HG02884 (cell line): ENCODE measurements at regions not wholly inside any gene's neighbourhood (a gene's known extent, or its start where the extent isn't known, plus 50 kb on each side); places are given as distances from the start of the nearest gene placed in this dataset.
"Not testable (repeated sequence)": the region's sequence is repeated elsewhere in the genome, so short reads cannot be mapped to it uniquely, and the experiment has no call there.

ENCODE experiments used
- ATAC-seq: cut with Tn5 transposase; IDR thresholded peaks from one replicate; pipeline ENCODE4 v1.9.1; 2021; ENCODE audit warnings: mild to moderate bottlenecking, moderate library complexity; ENCODE audit not compliant: unreplicated experiment

DNA sequence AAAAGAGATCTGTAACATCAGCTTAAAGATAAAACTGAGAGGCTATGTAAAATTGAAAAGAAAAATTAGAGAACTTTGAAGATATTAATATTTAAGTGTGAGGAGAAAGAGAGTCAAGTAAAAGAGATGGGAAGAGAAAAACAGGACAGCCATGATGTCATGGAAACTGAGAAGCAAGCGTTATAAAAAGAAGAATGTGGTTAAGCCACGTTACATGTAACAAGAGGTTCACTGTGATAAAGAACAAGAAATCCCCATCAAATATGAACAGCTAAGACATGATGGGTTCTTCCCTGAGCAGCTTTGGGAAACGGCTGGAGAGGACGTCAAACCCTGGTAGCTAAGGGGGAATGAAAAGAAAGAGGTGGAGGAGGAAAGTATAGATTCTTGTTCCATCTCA, 1269.3 kb upstream of the TENM3 start:
- no peak for ATAC-seq

DNA sequence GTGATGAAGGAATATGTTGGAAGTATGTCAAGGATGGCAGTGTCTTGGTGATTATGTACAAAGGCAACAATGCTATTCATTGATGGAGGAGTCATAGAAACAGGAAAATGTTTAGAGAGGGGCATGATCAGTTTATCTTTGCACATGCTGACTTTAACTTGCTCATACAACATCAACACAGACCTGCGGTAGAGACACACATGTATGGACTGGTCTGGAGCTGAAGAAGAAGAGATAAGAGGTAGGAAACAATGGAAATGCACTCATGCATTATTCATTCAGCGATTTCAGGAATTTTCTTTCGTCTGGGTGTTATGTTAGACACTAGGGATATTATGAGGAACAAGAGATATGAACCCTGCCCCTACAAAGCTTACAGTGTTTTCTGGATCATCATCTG, 1252.3 kb upstream of the TENM3 start:
- no peak for ATAC-seq

DNA sequence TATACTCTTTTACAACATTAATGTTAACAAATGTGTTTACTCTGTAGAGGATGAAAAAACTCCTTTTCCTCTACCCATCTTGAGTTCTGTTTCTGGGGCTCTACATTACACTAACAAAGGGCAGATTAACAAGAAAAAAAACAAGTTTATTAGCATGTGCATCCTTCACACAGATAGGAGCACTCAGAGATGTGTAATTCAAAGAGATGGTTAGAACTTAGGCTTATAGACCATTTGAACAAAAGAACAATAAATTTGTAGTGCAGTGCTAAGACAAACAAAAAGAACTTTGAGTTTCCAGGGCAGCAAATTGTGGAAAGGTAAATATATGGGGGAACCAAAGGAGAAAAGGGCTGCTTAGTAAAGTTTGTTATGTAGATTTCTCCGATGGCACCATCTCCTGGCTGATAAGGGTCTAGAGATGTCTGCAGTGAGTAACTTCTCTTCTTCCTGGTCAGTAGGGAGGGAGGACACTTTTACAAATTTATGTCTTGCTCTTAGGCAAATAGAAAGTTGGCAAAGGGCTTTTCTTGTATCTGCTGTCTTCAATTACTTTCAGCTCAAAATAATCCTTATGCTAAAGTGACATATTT, 1249.9 kb upstream of the TENM3 start:
- ATAC-seq, result no peak

DNA sequence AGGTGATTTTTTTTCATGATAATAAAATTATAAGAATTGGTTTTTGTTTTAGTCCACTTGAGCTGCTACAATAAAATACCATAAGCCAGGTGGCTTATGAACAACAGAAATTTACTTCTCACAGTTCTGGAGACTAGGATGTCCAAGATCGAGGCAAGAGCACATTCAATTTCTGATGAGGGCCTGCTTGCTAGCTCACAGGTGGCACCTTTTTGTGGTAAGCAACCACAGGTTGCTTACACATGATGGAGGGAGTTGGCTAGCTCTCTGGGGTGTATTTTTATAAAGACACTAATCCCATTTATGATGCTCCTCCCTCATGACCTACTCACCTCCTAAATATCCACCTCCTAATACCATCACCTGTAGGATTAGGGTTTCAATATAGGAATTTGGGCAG, 1248.5 kb upstream of the TENM3 start:
- no peak for ATAC-seq

DNA sequence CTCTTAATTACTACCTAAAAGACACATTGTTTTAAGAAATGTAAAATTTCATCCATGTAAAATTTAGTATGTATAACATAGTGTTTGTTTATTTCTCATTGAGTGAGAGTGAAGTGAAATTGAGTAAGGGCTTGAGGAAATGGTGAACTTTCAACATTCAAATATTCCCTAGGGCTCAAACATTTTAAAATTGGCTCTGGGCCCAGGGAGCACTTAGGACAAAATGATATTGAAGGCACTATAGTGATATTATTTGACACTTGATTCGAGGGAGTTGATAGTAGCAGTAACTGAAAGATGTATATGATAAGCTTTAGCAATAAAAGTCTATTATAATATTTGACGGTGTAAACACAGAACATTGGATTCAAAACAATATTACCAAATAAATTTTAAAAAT, 1244.0 kb upstream of the TENM3 start:
- ATAC-seq, result no peak

DNA sequence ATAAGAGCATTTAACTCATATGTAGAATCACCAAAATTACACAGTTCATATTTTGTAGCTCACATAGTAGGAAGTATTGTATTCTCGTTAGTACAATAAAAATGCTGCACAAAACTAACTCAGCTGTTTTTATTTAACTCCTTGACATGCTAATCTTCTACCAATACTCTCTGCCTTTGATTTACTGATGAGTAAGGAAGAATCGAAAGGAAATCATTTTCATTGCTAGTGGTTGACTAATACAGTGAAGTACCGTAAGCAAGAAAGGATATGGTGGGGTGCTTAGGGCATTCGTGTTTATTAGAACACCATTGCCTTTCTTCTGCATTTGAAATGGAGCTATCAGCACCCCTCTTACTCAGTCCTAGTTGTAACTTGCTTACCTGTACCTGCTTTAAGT, 1239.1 kb upstream of the TENM3 start:
- no peak for ATAC-seq

DNA sequence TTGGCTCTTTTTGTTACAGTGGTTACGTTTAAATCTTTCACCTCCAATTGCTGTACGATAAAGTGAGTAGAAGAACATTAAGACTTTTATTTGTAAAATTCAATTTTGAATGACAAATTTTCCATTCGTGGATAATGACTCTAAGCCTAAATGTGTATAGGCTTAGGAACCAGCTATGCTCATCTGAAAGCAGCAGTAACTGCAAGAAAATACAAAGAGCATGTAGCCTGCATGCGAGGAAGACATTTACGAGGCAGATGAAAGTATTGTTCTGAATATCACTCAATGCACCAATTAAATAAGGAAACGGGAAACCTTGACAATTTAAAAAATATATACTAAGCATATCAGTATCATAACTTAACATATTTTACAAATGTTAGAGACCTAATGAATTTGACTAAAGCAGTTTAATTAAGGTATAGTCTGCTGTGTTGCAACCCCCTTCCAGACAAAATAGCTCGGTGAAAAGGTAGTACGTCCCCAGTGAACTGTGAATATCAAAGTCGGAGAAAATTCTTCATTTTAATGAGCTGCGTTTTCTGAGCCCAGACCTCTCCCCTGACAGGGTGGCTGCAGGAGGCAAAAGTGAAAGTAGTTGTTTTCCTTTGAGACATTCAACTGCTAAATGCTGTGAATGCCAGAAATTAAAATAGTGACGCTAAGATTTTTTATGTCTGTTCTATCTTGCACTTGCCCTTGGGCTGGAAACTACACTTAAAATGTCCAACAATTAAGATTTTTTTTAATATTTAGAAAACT, 1236.5 kb upstream of the TENM3 start:
- no peak for ATAC-seq

DNA sequence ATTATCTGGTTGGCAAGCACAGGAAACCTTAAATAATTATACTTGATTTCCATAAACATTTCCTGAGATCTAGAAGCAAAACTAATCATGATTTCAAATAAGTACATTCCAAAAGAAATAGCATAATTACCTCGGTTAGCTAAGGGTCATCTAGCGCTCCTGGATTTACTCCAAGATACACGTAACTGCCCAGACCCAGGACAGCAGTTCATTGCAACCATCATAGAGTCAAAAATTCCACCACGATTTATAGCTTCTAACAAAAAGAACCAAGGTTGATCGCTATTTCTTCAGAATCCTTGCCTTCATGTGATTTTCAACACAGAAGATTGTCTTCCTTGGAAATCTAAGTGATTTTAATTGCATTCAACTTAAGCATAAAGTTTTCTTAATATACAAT, 1235.5 kb upstream of the TENM3 start:
- no peak for ATAC-seq

DNA sequence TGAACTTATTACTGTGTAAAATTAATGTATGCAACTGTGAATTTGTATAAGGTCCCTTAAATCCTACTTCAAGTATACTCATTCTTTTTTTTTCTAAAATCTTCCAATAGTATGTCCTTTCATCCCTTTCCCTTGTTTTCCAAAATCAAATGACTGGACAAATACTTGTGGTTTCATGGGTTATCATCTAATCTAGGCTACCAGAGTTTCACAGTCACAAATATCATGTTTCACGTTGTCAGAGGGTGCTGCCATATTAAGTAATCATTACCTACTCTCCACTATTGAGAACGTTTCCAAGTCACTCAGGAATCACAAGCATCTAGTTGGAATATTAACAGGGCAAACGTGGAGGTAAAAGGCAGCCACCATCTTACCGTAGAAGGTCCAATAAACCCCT, 1235.0 kb upstream of the TENM3 start:
- no peak for ATAC-seq

DNA sequence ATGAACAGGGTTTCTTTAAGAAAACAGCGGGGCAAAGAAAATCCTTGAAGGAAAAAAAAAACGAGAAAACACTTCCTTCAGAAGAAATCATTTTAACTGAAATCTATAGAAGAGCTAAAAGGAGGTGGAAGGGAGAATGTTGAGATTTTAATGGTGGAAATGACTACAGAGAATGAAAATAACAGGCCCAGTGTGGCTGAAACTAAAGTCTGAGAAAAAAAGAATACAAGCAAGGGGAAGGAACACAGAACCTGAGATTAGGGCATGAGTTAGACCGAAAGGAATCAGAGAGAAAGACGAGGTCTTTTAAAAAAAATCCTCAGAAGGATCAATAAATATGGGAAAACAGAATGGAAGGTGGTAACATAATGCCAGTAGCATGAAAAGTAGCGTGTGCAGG, 1230.0 kb upstream of the TENM3 start:
- no peak for ATAC-seq

DNA sequence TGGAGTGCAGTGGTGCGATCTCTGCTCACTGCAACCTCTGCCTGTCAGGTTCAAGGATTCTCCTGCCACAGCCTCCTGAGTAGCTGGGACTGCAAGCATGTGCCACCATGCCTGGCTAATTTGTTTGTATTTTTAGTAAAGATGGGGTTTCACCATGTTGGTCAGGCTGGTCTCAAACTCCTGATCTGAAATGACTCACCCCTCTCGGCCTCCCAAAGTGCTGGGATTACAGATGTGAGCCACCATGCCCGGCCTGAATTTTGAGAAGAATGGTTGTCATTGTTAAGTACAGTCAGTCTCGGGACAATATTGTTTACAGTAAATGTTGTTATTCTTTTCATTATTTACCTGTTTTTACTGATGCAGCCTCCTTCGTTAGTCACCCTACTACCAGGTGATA, 1226.2 kb upstream of the TENM3 start:
- no peak for ATAC-seq

DNA sequence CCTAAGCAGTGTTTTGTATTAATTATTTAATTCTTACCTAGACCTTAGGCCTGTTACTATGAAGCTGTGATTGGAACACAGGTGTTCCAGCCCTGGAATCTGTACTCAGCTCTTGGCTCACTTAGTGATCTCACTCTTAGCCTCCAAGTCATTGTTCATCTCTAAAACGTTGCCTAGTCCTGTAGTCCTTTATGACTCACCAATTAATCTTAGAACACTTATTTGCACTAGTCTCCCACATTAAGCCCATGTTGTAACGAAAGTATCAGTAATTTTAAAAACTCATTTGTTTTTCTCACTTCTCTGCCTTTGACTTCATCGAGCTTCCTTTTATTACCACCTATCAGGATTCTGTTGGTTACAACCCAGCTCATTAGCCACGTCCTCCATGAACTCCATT, 1224.7 kb upstream of the TENM3 start:
- ATAC-seq, result no peak

DNA sequence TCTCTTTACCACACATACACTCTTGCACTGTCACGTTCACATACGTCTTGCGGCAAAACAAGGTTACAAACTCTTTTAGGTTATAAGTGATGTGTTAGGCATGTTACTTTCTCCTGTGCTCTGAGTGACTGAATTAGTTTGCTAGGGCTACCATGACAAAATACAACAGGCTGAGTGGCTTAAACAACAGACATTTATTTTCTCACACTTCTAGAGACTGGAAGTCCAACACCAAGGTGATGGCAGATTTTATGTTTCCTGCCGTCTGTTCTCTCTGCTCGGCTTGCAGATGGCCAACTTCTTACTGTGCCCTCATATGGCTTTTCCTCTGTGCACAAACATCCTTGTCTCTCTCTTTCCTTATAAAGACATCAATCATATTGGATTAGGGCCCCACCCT, 1224.3 kb upstream of the TENM3 start:
- no peak for ATAC-seq

DNA sequence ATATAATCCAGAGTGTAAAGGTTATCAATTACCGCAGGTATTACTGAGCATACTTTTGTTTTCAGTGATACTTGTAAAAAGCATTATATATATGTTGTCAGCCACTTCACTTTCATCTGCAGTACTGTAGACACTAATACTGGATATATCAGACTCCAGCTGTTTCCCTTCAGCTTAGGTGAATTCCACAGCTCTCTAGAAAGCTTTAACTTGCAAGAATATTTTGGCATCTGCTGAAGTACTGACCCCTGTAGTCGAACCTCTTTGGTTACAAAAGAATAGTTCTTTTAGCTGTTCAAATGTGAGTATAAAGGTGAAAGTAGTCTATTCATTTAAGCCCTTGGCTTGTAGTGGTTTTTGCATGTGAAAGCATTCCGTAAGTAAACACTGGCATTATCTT, 1222.7 kb upstream of the TENM3 start:
- ATAC-seq, result no peak

DNA sequence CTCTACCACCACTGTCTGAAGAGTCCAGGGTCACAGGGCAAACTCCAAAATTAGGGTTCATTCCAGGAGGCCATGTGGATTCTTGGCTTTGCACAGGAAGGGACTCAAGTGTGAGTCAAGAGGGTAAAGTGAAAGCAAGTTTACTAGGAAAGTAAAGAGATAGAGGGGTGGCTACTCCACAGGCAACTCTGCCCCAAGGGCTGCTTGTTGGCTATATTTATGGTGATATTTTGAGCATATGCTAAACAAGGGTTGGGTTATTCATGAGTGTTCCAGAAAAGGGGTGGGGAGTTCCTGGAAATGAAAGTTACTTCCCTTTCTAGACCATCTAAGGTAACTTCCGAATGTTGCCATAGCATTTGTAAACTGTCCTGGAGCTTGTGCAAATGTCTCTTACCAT, 1222.0 kb upstream of the TENM3 start:
- ATAC-seq, result no peak

DNA sequence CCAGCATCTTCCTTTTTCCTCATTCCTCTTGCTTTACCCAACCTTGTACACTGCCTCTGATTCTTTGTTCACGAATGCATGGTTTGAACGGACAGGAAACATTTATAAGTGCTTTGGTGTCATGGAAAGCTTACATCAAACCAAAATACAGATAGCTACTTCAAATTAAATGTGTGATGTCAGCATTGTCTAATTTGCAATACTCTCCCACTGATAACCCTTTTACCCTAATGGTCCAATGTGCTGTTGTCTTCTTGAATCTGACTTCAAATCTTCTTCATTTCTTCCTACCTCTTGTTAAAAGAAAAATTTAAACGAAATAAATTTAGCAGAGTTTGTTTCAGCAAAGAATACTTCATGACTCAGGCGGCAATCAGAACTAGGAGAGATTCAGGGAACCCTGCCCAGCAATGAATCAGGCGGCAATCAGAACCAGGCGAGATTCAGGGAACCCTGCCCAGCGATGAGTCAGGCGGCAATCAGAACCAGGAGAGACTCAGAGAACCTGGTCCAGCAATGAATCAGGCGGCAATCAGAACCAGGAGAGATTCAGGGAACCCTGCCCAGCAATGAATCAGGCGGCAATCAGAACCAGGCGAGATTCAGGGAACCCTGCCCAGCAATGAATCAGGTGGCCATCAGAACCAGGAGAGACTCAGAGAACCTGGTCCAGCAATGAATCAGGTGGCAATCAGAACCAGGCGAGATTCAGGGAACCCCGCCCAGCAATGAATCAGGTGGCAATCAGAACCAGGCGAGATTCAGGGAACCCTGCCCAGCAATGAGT, 1212.9 kb upstream of the TENM3 start:
- ATAC-seq, result not testable (repeated sequence)

DNA sequence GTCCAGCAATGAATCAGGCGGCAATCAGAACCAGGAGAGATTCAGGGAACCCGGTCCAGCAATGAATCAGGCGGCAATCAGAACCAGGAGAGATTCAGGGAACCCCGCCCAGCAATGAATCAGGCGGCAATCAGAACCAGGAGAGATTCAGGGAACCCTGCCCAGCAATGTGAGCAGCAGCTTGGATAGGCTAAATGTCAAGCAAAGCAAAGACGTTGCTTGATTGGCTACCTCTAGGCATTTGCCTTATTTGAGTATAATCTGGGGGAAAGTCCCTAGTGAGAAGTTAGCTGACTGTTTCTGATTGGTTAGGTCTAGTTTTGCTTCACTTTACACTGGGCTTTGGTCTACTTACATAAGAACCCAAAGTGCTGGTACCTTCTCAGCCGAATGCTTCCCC, 1212.2 kb upstream of the TENM3 start:
- ATAC-seq, result no peak

DNA sequence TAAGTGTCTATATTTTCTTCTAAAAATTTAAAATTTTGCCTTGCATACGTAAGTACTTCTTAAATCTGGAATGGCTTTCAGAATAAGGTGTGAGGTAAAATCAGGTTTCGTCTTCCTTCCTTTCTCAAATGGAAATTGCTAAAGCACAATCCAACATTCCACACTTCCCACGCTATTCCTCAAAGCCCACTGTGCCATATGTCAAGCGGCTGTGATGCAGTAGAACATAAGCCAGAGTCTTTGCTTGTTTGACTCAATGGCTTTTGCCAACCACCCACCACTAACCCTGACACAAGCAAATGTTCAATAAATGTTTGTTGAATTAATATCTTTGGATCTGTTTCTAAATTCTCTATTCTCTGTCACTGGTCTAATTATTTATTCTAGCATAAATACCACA, 1199.7 kb upstream of the TENM3 start:
- ATAC-seq, result no peak

DNA sequence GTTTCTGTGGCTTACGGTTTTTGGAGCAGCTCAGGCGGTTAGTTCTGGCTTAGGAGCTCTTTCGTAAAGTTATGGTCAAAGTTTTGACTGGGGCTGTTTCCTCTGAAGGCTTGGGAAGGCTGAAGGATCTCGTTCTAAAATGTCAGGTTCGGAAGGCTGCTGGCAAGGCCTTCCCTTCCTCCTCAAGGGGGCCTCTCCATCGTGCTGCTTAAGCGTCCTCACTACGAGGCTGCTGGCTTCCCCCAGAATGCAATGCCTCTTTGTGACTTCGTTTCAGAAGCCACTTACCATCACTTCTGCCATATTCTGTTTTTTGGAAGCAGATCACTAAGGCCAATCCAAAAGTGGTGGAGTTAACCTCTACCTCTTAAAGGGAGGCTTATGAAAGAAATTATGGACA, 1196.4 kb upstream of the TENM3 start:
- no peak for ATAC-seq

DNA sequence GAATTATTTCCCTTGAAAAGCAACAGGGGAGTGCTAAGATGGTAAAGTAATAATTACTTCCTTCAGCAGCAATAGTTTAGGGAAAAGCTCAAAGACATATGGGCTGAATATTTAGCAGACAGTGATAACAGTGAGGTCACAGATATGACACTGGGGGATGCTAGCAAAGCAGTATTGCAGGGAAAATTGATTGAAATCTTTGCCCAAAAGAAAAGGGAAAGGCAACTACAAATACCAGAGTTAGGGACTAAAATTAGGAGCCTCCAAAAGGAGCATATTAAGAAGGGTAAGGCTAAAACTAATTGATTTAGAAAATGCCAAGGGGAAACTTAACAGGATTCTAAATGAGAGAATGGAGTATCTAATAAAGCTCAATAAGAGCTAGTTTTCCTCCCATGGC, 1191.3 kb upstream of the TENM3 start:
- ATAC-seq, result no peak

DNA sequence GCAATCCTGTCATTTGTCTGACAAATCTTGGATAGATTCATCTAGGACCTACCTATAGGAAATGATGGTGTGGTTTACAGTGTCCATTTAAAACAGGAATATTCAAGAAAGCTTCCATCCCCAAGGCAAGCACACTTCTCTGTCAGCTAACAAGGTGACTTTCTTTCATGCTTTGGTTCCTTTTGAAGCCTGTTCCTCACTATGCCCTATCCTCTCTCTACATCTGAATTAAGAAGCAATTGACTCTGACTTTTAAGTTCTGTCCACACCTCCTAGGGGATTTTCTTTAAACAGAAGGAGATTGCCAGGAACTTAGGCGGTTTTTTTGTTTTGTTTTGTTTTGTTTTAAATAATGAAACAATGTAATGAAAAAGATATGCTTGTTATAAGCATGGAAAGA, 1181.4 kb upstream of the TENM3 start:
- ATAC-seq, result no peak

DNA sequence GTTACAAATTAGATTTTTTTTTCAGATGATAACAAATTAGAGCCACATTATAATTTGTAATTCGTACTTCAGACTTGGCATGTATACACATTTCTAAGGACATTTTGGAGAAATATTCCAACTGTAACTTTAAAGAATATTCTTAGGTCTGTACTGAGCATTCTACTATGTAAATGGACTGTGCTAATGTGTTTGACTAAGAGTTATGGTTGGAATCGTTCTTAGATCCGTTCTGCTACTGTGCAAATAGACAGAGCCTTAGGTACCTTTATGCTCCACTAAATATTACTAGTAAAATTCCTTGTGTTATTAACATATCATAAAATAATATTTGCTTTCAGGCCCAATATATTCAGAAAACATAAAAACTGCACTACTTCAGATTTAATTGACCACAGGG, 1180.0 kb upstream of the TENM3 start:
- ATAC-seq, result no peak
